NCI-H2107 treated with DMSO at 0.1 percent for 48 hours (cell line): ENCODE measurements at regions not wholly inside any gene's neighbourhood (a gene's known extent, or its start where the extent isn't known, plus 50 kb on each side); places are given as distances from the start of the nearest gene placed in this dataset.
A peak's percentile ranks its signal among the peaks of the same experiment; 100 is the strongest.
"Not testable (repeated sequence)": the region's sequence is repeated elsewhere in the genome, so short reads cannot be mapped to it uniquely, and the experiment has no call there.

Experiments used
- DNase-seq: peaks from one replicate; lab custom pipeline; 2025; ENCODE audit not compliant: unreplicated experiment; lab: John Stamatoyannopoulos, UW

DNA sequence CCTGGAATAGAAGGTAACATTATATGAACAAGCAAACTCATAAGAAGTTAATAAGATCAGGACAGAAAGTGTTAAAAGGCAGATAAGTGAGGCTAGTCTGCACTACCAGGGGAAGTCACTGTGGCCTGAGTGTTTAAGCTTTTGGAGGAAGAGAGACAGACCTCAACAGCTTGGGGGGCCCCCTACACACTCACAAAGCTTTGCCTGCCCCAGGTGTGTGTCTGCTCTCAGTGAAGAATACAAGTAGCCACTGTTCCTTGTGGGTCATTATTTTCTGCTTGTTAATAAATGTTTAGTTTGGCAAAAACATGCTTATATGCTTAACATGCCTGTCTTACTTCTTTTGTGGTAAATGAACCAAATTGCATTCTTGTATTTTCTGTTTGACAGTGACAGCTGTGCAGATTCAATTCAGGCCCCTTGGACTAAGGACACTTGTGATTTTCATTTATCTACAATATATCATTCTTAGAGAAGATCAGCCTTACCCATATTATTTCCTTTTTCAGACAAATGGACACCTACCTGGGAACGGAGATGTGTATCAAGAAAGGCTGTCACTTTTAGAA, 50.7 kb upstream of the C12orf71 start:
- DNase-seq: no peak

DNA sequence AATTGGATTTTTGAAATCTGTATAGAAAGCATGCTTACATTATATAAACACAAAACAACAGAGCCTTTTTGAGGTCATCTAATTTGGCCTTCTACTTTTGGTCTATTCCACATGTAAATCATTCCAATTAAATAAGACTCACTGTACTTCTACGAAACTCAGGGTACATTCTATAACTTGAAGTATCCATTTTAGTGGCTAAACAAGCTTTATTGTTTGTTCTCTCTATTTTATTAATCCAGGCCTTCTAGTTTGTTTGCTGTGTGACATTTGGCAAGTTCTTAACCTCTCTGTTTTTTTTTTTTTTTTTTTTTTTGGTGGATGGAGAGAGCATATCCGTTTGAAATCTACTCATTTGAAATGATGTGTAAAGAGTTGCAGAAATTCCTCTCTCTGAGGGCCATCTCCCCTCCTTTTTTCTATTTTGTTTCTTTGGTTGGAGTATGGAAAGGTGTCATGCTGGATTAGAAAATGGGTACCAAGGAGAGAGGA, 58.1 kb upstream of the C12orf71 start:
- no peak for DNase-seq

GRCh38 chr12:27142101-27142721, 59.8 kb upstream of the C12orf71 start:
- DNase-seq: peak; percentile 56

GRCh38 chr12:27143256-27144069, 61.1 kb upstream of the C12orf71 start:
- no peak for DNase-seq

DNA sequence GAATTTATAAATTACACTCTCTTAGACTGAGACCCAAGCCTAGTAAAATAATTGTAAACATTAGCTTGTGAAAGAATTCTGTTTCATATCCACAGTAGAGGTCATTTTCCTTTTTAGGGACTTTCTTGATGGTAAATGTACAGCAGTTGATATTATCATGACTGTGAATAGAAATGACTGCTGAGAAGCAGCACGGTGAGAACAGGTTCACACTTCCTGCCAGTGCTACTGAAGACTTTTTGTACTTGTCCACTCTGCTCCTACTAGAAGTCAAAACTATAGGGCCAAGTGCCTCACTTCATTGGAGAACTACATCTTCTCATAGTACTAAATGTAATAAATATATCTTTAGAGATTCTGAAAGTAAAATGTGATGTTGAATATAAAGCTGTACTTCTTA, 63.3 kb upstream of the C12orf71 start:
- not testable (repeated sequence) for DNase-seq

- no peak for DNase-seq
Observed at GRCh38 chr12:27148373-27148772, 66.0 kb upstream of the C12orf71 start.

- DNase-seq: no peak
Observed at GRCh38 chr12:27148791-27149190, 66.4 kb upstream of the C12orf71 start.

GRCh38 chr12:27151479-27151878, 69.1 kb upstream of the C12orf71 start:
- no peak for DNase-seq

GRCh38 chr12:27158297-27158696, 75.9 kb upstream of the C12orf71 start:
- no peak for DNase-seq

DNA sequence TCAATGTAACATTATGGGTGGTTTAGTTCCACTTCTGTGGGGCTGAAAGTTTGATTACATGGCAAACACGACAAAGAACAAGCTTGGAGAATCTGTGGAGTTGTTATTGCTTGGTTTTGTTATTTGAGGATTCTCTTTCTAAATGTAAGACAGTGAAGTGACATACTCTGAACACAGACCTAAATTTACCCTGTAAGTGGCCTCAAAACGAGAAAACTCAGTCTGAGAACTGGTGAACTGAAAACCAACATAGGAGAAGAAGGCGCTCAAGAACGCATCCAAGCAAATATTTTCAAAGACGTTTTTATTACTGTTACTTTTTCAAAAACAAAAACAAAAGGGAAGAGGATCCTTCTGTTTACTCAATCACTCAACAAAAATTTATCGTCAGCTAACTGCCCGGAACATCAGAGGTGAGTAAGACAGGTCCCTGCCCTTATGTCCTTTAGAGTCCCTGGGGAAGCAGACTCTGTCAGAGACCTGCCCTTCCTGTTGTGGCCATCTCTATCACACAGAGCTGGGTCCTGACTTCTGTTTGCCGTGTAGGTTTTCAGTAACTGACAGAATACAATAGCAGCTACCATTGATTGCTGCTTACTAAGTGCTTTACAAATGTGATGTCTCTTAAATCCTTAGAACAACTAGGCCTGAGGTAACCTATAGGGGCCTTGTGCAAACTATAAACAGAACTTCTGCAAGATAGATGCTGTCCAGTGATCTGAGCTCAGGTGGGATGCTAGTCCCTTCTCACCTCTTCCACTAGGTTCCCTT, 79.3 kb upstream of the C12orf71 start:
- DNase-seq: no peak

DNA sequence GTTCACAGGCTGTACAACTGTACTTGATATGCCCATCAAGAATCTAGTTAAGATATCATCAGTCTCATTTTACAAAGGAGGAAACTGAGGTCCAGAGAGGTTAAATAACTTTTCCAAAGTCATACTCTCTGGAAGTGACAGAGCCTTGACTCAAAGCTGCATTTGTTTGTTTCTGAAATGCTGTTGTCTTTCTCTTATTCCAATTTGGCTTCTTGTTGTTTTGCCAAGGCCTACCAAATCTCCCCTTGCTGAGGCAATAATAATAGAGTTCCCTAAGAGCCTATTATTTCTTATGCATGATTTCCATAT, 79.8 kb upstream of the C12orf71 start:
- no peak for DNase-seq

DNA sequence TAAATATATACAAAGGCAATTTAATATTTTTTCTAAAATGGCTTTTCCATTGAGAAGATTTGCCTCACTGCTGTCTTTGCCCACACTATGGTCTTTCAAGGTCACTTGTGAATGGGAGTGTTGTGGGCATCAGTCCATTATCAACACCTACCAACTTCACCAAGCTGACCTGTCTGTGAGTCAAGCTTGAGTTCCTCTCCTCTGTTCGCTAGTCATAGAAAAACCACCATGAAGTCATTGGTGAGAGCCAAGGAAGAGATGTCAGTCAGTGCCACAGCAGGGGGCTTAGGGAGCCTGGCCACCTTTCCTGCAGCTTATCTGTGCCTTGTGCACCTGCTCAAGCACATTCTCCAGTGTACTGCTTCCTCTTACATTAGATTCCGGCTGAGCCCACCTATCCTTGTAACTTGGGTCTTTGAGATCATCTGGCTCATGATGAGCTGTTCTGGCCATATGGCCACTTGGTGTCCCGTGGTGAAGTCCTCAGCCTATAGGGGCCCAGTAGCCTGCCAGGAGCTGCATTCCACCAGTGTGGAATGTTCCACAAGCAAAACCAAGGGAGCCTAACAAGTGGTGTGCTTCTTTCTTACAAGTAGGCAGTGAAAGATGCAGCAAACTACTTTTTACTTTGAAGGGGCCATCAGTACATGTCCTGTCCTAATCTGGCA, 80.8 kb upstream of the C12orf71 start:
- no peak for DNase-seq

DNA sequence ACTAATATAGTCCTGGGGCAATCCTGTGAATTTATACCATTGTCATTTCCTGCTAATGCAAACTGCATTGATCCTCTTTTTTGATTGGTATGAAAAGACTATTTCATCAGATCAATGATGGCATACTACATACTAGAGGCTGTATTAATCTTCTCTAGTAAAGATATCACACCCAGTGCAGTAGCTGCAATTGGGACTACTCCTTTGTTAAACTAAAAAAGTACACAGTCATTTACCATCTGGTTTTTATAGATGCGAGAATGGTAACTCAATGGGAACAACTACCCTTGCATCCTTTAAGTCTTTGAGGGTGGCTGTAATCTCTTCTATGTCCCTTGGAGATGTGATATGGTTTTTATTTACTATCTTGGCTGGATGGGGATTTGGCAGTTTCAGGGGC, 80.2 kb upstream of the STK38L start:
- no peak for DNase-seq

- no peak for DNase-seq
Observed at GRCh38 chr12:27164330-27165040, 79.6 kb upstream of the STK38L start.

GRCh38 chr12:27165958-27166357, 78.1 kb upstream of the STK38L start:
- DNase-seq: not testable (repeated sequence)

DNA sequence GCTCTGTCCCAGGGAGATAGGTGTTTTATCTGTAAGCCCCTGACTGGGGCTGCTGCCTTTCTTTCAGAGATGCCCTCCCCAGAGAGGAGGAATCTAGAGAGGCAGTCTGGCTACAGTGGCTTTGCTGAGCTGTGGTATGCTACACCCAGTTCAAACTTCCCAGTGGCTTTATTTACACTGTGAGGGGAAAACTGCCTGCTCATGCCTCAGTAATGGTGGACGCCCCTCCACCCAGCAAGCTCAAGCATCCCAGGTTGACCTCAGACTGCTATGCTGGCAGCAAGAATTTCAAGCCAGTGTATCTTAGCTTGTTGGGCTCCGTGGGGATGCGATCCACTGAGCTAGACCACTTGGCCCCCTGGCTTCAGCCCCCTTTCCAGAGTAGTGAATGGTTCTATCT, 72.6 kb upstream of the STK38L start:
- not testable (repeated sequence) for DNase-seq

- DNase-seq: no peak
Observed at GRCh38 chr12:27176765-27177164, 67.3 kb upstream of the STK38L start.

DNA sequence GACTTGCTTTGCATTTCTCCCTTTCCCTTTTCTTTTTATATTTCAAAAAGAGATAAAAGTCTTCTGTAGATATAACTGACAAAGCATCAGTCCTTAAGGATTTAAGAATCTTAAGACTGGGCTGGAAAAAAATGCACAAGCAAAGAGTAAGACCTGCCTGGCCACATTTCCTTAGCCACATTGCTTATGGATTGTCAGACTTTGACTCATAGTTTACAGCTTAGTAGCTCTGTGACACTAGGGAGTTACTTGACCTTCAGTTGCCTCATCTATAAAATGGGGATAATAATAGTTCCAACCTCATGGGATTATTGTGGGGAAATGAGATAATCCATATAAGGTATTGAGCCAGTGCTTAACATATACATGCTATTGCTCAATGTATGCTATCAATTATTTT, 66.4 kb upstream of the STK38L start:
- no peak for DNase-seq

- DNase-seq: no peak
Observed at GRCh38 chr12:27178255-27178654, 65.8 kb upstream of the STK38L start.

DNA sequence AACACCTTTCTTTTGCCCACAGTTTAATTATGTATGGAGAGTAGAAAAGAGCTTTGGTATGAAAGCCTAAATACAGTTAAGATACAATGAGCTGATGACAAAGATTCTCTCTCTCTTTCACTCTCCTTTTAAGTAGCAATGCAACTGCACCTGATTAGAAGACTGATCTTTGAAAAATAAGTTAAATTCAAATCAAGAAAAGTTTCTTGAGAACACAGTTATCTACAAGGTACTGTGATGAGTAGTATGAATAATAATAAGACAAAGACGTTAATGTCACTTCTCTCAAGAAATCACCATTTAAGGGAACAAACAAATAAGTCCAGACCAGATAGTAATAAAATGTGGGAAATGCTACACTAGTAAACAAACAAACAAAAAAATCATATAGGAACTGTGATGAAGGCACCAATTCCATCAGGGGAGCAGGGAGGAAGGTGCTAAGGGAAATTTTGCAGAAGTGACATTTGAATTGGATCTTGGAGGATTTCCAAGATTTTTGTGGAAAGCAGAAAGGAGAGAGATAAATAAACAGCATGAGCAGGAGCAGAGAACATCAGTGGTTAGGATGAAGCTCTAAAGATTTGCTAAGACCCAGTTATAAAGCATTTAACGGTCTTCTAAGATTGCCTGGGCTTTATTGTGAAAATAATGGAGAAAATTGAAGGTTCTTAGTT, 65.2 kb upstream of the STK38L start:
- DNase-seq: no peak
